A673 (cell line): ENCODE measurements at regions not wholly inside any gene's neighbourhood (a gene's known extent, or its start where the extent isn't known, plus 50 kb on each side); places are given as distances from the start of the nearest gene placed in this dataset.

Experiments
- EZH2 ChIP-seq: fragments of 200-600 bp; sonication (generic); IDR thresholded peaks from 2 replicates; pipeline ENCODE4 v1.6.1; 2017; ENCODE audit warnings: borderline replicate concordance, low read depth, mild to moderate bottlenecking, mixed read lengths, antibody characterized with exemption, low read length; ENCODE audit not compliant: poor library complexity, severe bottlenecking
- TF ChIP-seq, protein P1 (sequence below): fragments of 300-800, 200-600 bp; sonication (generic); conservative IDR thresholded peaks from 2 replicates; pipeline ENCODE4 v1.5.1; 2017; ENCODE audit warnings: low read depth, mild to moderate bottlenecking, antibody characterized with exemption, low read length, moderate library complexity, mixed read lengths

DNA sequence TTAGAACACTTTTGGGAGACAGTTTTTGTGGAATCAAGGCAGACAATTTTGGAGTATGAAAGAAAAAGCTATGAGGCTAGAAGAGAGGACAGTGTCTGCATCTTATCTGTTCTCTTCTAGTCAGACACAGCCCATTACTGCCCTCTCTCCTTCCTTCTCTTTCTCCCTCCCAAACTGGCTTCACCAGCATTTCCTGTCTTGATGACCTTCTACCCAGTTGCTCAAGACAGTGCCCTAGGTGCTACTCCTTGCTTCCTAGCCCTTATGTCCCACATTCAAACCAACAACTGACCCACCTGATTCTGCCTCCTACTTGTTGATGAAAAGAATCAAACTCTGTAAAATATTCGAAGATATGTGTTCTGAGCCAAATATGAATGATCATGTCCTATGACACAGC lies 116.4 kb upstream of the RIPOR2 start:
- no peak for TF ChIP-seq EZH2
- TF ChIP-seq, protein P1, sequence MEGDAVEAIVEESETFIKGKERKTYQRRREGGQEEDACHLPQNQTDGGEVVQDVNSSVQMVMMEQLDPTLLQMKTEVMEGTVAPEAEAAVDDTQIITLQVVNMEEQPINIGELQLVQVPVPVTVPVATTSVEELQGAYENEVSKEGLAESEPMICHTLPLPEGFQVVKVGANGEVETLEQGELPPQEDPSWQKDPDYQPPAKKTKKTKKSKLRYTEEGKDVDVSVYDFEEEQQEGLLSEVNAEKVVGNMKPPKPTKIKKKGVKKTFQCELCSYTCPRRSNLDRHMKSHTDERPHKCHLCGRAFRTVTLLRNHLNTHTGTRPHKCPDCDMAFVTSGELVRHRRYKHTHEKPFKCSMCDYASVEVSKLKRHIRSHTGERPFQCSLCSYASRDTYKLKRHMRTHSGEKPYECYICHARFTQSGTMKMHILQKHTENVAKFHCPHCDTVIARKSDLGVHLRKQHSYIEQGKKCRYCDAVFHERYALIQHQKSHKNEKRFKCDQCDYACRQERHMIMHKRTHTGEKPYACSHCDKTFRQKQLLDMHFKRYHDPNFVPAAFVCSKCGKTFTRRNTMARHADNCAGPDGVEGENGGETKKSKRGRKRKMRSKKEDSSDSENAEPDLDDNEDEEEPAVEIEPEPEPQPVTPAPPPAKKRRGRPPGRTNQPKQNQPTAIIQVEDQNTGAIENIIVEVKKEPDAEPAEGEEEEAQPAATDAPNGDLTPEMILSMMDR = no peak
